ENCODE measurements at regions not wholly inside any gene's neighbourhood (a gene's known extent, or its start where the extent isn't known, plus 50 kb on each side); places are given as distances from the start of the nearest gene placed in this dataset.
A peak's percentile ranks its signal among the peaks of the same experiment; 100 is the strongest.

- CTCF ChIA-PET, result no interaction called here
- no peaks in the 10 kb centered on the region for H3K36me3 ChIP-seq (ENCODE audit: control insufficient read depth, insufficient read depth, low read length)
- H3K36me3 Mint-ChIP-seq (ENCODE audit: insufficient read depth, unreplicated experiment), result no peaks in the 10 kb centered on the region
- no peak for TF ChIP-seq CTCF (IDR thresholded peaks at IDR 0.05; ENCODE audit: insufficient read depth in 1 of 2, low read depth in 1 of 2, low read length in 1 of 2, severe bottlenecking in 1 of 2, unreplicated experiment in 1 of 2)
- intact Hi-C loops (cut with micrococcal nuclease; ENCODE audit: unreplicated experiment), result no loop called here
- peaks cover 7% of the 10 kb centered on the region for H3K9me3 Mint-ChIP-seq (ENCODE audit: unreplicated experiment)
- no peaks in the 10 kb centered on the region for H3K9me3 ChIP-seq
- H3K27me3 ChIP-seq (replicated peaks; ENCODE audit: control insufficient read depth, insufficient read depth, low read length), result no peaks in the 10 kb centered on the region
- peaks cover 26% of the 10 kb centered on the region for H3K4me1 ChIP-seq
- POLR2A ChIA-PET, result no interaction called here
- no peak overlapping the region for H3K27ac Mint-ChIP-seq (ENCODE audit: unreplicated experiment)
- no peak overlapping the region for H3K4me3 Mint-ChIP-seq (ENCODE audit: unreplicated experiment)
- no TSS peak for BruUV-seq (replicated peaks)
- no peaks in the 10 kb centered on the region for H3K4me1 Mint-ChIP-seq (ENCODE audit: low read depth, unreplicated experiment)
- no peak for DNase-seq
- H3K27me3 Mint-ChIP-seq (ENCODE audit: insufficient read depth, unreplicated experiment), result no peaks in the 10 kb centered on the region
- no peak overlapping the region for H3K4me3 ChIP-seq (ENCODE audit: low read depth, low read length)
Observed at GRCh38 chr14:85180876-85181275, 349.1 kb upstream of the FLRT2 start.

GRCh38 chr14:85182282-85182681 lies 347.7 kb upstream of the FLRT2 start:
- Mint-ChIP-seq H3K9me3 (ENCODE audit: unreplicated experiment) (peaks cover 7% of the 10 kb centered on the region), H3K27me3 (ENCODE audit: insufficient read depth, unreplicated experiment) (no peaks in the 10 kb centered on the region), H3K4me3 (ENCODE audit: unreplicated experiment) (no peak overlapping the region), H3K36me3 (ENCODE audit: insufficient read depth, unreplicated experiment) (no peaks in the 10 kb centered on the region), H3K27ac (ENCODE audit: unreplicated experiment) (peak overlapping the region; percentile 24), H3K4me1 (ENCODE audit: low read depth, unreplicated experiment) (no peaks in the 10 kb centered on the region)
- Histone ChIP-seq H3K27me3 (replicated peaks; ENCODE audit: control insufficient read depth, insufficient read depth, low read length) (no peaks in the 10 kb centered on the region), H3K4me1 (peaks cover 26% of the 10 kb centered on the region), H3K9me3 (no peaks in the 10 kb centered on the region), H3K4me3 (ENCODE audit: low read depth, low read length) (no peak overlapping the region), H3K36me3 (ENCODE audit: control insufficient read depth, insufficient read depth, low read length) (no peaks in the 10 kb centered on the region)
- intact Hi-C loops (cut with micrococcal nuclease; ENCODE audit: unreplicated experiment), result loop anchor here (2.0 kb wide), 1 partner anchor 339 kb away; no protein-coding TSS in a partner anchor
- POLR2A ChIA-PET, result no interaction called here
- no peak for TF ChIP-seq CTCF (IDR thresholded peaks at IDR 0.05; ENCODE audit: insufficient read depth in 1 of 2, low read depth in 1 of 2, low read length in 1 of 2, severe bottlenecking in 1 of 2, unreplicated experiment in 1 of 2)
- no peak for DNase-seq
- CTCF ChIA-PET, result no interaction called here
- no TSS peak for BruUV-seq (replicated peaks)

GRCh38 chr14:85186082-85186481 lies 343.9 kb upstream of the FLRT2 start:
- Mint-ChIP-seq H3K27me3 (ENCODE audit: insufficient read depth, unreplicated experiment) (no peaks in the 10 kb centered on the region), H3K4me1 (ENCODE audit: low read depth, unreplicated experiment) (no peaks in the 10 kb centered on the region), H3K9me3 (ENCODE audit: unreplicated experiment) (no peaks in the 10 kb centered on the region), H3K4me3 (ENCODE audit: unreplicated experiment) (no peak overlapping the region), H3K27ac (ENCODE audit: unreplicated experiment) (no peak overlapping the region), H3K36me3 (ENCODE audit: insufficient read depth, unreplicated experiment) (no peaks in the 10 kb centered on the region)
- no peak overlapping the region for H3K4me3 ChIP-seq (ENCODE audit: low read depth, low read length)
- ChIA-PET POLR2A (no interaction called here), CTCF (no interaction called here)
- H3K4me1 ChIP-seq, result peaks cover 26% of the 10 kb centered on the region
- H3K36me3 ChIP-seq (ENCODE audit: control insufficient read depth, insufficient read depth, low read length), result no peaks in the 10 kb centered on the region
- no peaks in the 10 kb centered on the region for H3K27me3 ChIP-seq (replicated peaks; ENCODE audit: control insufficient read depth, insufficient read depth, low read length)
- no peak for DNase-seq
- BruUV-seq (replicated peaks), result no TSS peak
- H3K9me3 ChIP-seq, result no peaks in the 10 kb centered on the region
- no peak for TF ChIP-seq CTCF (IDR thresholded peaks at IDR 0.05; ENCODE audit: insufficient read depth in 1 of 2, low read depth in 1 of 2, low read length in 1 of 2, severe bottlenecking in 1 of 2, unreplicated experiment in 1 of 2)
- intact Hi-C loops (cut with micrococcal nuclease; ENCODE audit: unreplicated experiment), result no loop called here

All from Caco-2 (cell line).